Activated naive CD4-positive, alpha-beta T cell treated with anti-CD3 and anti-CD28 coated beads, Interleukin-2, amount 10 ng/mL, durations not matched to agents 7 days and 5 days (primary cell): ENCODE measurements at regions not wholly inside any gene's neighbourhood (a gene's known extent, or its start where the extent isn't known, plus 50 kb on each side); places are given as distances from the start of the nearest gene placed in this dataset.

Source experiments
- CTCF ChIA-PET: fragments of 350-600 bp; sonication (Branson Sonifier 250); formaldehyde crosslinking; loops from one replicate; lab custom pipeline; 2021; ENCODE audit warnings: antibody characterized with exemption; lab: Charles Lee
- DNase-seq: peaks from one replicate; pipeline ENCODE4 v3.0.0-alpha.2; 2020
- H3K27ac Mint-ChIP-seq: one replicate; pipeline ENCODE4 v1.8.0; 2021; ENCODE audit warnings: mild to moderate bottlenecking, moderate library complexity, mixed read lengths
- H3K27me3 Mint-ChIP-seq: one replicate; pipeline ENCODE4 v1.8.0; 2021; ENCODE audit warnings: mild to moderate bottlenecking, mixed read lengths
- H3K36me3 Mint-ChIP-seq: one replicate; pipeline ENCODE4 v1.8.0; 2021; ENCODE audit warnings: mixed read lengths
- H3K4me1 Mint-ChIP-seq: one replicate; pipeline ENCODE4 v1.8.0; 2021; ENCODE audit warnings: mixed read lengths
- H3K4me3 Mint-ChIP-seq: one replicate; pipeline ENCODE4 v1.8.0; 2021; ENCODE audit warnings: mild to moderate bottlenecking, moderate library complexity, mixed read lengths
- H3K9me3 Mint-ChIP-seq: one replicate; pipeline ENCODE4 v1.8.0; 2021; ENCODE audit warnings: mixed read lengths

DNA sequence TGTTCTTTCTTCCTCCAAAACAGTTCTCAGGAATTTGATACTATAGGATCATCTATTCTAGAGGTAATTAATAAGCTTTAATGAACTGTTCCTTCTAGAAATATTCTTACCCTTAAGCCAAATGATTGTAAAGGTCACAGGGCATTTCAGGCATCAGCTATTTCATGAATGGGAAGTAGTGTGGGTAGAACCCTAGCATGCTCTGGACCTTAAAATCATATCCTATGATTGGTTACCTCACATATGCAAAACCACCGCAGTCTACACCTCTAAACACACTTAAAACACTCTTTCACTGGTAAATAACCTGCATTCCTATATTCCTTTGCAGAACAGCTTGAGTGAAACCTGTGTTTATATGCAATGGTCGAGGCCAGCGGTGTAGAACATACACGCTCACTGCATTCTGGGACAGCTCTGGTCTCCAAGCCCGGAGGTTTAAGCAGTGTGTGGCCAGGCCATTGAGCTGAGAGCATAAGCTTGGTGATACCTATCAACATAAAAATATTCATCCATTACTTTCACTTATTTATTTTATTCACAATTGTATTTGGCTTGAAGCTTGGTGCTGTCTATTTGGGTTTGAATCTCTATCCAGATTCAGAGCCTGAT lies 87.7 kb upstream of the RASGRP1 start:
- Mint-ChIP-seq H3K9me3 (peaks cover 10% of the 10 kb centered on the region), H3K4me1 (peaks cover 87% of the 10 kb centered on the region), H3K36me3 (peaks cover 23% of the 10 kb centered on the region), H3K27me3 (no peaks in the 10 kb centered on the region), H3K27ac (peak overlapping the region; percentile 98), H3K4me3 (peak overlapping the region; percentile 74)
- CTCF ChIA-PET: interaction anchor here (0.7 to 8.4 kb wide), 16 partner anchors 9 to 214 kb away, joined by 3 to 215 read pairs (median 4); partner anchors contain the start of gene RASGRP1
- peak; percentile 28 for DNase-seq

GRCh38 chr15:38652998-38653397 lies 88.4 kb upstream of the RASGRP1 start:
- DNase-seq: peak; percentile 87
- peaks cover 23% of the 10 kb centered on the region for H3K36me3 Mint-ChIP-seq
- no peaks in the 10 kb centered on the region for H3K27me3 Mint-ChIP-seq
- CTCF ChIA-PET: interaction anchor here (0.8 to 8.4 kb wide), 17 partner anchors 9 to 214 kb away, joined by 3 to 215 read pairs (median 4); partner anchors contain the start of gene RASGRP1
- H3K4me1 Mint-ChIP-seq: peaks cover 84% of the 10 kb centered on the region
- H3K27ac Mint-ChIP-seq: peak overlapping the region; percentile 98
- peak overlapping the region; percentile 74 for H3K4me3 Mint-ChIP-seq
- peaks cover 10% of the 10 kb centered on the region for H3K9me3 Mint-ChIP-seq

GRCh38 chr15:38658431-38658830 lies 93.8 kb upstream of the RASGRP1 start:
- no peak for DNase-seq
- Mint-ChIP-seq H3K36me3 (peaks cover 18% of the 10 kb centered on the region), H3K4me1 (peaks cover 78% of the 10 kb centered on the region), H3K4me3 (no peak overlapping the region), H3K27ac (peak overlapping the region; percentile 1), H3K9me3 (no peaks in the 10 kb centered on the region), H3K27me3 (no peaks in the 10 kb centered on the region)
- CTCF ChIA-PET: interaction anchor here (1.4 to 2.1 kb wide), 5 partner anchors 12 to 95 kb away, joined by 3 to 5 read pairs (median 4); no protein-coding TSS in a partner anchor

GRCh38 chr15:38660738-38661137 lies 96.1 kb upstream of the RASGRP1 start:
- peaks cover 80% of the 10 kb centered on the region for H3K4me1 Mint-ChIP-seq
- H3K9me3 Mint-ChIP-seq: no peaks in the 10 kb centered on the region
- peak overlapping the region; percentile 85 for H3K27ac Mint-ChIP-seq
- no peaks in the 10 kb centered on the region for H3K27me3 Mint-ChIP-seq
- H3K4me3 Mint-ChIP-seq: peak overlapping the region; percentile 10
- H3K36me3 Mint-ChIP-seq: peaks cover 18% of the 10 kb centered on the region
- peak; percentile 43 for DNase-seq
- CTCF ChIA-PET: interaction anchor here (1.4 to 1.9 kb wide), 3 partner anchors 13 to 30 kb away, joined by 4 to 6 read pairs (median 6); no protein-coding TSS in a partner anchor

- DNase-seq: no peak
- CTCF ChIA-PET: interaction anchor here (0.5 to 2.1 kb wide), 7 partner anchors 9 to 98 kb away, joined by 3 to 13 read pairs (median 4); partner anchors contain the start of gene RASGRP1
- Mint-ChIP-seq H3K27ac (peak overlapping the region; percentile 26), H3K9me3 (no peaks in the 10 kb centered on the region), H3K4me3 (no peak overlapping the region), H3K27me3 (no peaks in the 10 kb centered on the region), H3K36me3 (peaks cover 19% of the 10 kb centered on the region), H3K4me1 (peaks cover 84% of the 10 kb centered on the region)
These were observed 97.6 kb upstream of the RASGRP1 start for GRCh38 chr15:38662033-38662802.

- DNase-seq: no peak
- Mint-ChIP-seq H3K36me3 (peaks cover 23% of the 10 kb centered on the region), H3K4me3 (no peak overlapping the region), H3K4me1 (peaks cover 85% of the 10 kb centered on the region), H3K27ac (no peak overlapping the region), H3K9me3 (no peaks in the 10 kb centered on the region), H3K27me3 (no peaks in the 10 kb centered on the region)
- CTCF ChIA-PET: interaction anchor here (0.5 to 2.1 kb wide), 5 partner anchors 10 to 99 kb away, joined by 3 to 13 read pairs (median 4); partner anchors contain the start of gene RASGRP1
These were observed 98.2 kb upstream of the RASGRP1 start for GRCh38 chr15:38662805-38663204.

GRCh38 chr15:38665586-38666305 lies 101.1 kb upstream of the RASGRP1 start:
- Mint-ChIP-seq H3K4me1 (peaks cover 90% of the 10 kb centered on the region), H3K9me3 (no peaks in the 10 kb centered on the region), H3K4me3 (no peak overlapping the region), H3K27me3 (no peaks in the 10 kb centered on the region), H3K27ac (peak overlapping the region; percentile 64), H3K36me3 (peaks cover 22% of the 10 kb centered on the region)
- CTCF ChIA-PET: interaction anchor here (0.9 to 1.7 kb wide), 7 partner anchors 10 to 102 kb away, joined by 3 to 8 read pairs (median 4); partner anchors contain the start of gene RASGRP1
- no peak for DNase-seq

- Mint-ChIP-seq H3K4me1 (peaks cover 92% of the 10 kb centered on the region), H3K9me3 (no peaks in the 10 kb centered on the region), H3K36me3 (peaks cover 23% of the 10 kb centered on the region), H3K27me3 (no peaks in the 10 kb centered on the region), H3K27ac (peak overlapping the region; percentile 85), H3K4me3 (no peak overlapping the region)
- CTCF ChIA-PET: interaction anchor here (2.0 to 9.7 kb wide), 2 partner anchors 16 to 17 kb away, joined by 10 to 76 read pairs; no protein-coding TSS in a partner anchor
- no peak for DNase-seq
These were observed 102.4 kb upstream of the RASGRP1 start for GRCh38 chr15:38666865-38667510.

DNA sequence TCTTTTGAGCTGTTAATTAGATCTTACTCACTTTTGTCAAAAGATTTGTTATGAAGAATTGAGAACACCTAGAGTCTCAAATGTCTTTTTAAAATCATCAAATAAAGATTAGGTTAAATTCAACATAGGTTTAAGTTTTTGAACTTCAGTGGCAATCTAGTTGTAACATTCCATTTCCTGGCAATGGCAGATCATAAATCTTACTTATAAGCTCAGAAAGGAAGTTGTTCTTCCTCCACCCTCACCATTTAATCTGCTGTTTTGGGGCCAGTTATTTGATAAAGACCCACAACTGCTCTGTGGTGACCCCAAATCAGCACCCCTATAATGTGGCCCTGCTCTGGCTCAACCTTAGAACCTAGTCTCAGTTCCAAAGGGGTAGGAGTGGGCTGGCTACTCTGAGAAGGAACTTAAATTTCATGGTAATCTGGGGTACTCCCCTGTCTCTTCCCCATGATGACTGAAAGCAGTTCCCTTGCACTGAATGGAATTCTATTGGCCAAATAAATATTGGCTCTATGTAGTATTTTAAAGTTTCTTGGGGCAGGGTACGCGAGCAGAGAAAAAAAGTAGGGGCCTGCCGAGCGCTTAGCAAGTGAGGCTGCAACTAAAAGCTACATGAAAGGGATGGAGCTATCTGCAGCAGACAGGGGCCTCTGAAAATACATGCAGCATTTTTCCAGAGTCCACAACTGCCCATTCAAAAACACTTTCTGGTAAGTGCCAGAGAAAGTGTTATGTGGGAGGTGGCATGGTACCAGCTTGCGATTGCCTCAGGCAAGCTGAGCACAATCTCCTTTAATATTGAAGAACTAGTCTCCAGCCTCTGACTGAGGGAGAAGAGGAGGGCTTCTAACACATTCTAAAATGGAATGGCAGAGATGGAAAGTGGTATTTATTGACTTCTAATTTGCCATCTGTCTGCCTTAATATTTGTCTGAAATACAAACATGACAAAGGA lies 103.6 kb upstream of the RASGRP1 start:
- peak overlapping the region; percentile 85 for H3K27ac Mint-ChIP-seq
- no peak overlapping the region for H3K4me3 Mint-ChIP-seq
- CTCF ChIA-PET: interaction anchor here (1.8 to 9.7 kb wide), 3 partner anchors 15 to 22 kb away, joined by 5 to 76 read pairs (median 10); no protein-coding TSS in a partner anchor
- H3K9me3 Mint-ChIP-seq: no peaks in the 10 kb centered on the region
- H3K36me3 Mint-ChIP-seq: peaks cover 29% of the 10 kb centered on the region
- no peak for DNase-seq
- H3K27me3 Mint-ChIP-seq: no peaks in the 10 kb centered on the region
- H3K4me1 Mint-ChIP-seq: peaks cover 92% of the 10 kb centered on the region

DNA sequence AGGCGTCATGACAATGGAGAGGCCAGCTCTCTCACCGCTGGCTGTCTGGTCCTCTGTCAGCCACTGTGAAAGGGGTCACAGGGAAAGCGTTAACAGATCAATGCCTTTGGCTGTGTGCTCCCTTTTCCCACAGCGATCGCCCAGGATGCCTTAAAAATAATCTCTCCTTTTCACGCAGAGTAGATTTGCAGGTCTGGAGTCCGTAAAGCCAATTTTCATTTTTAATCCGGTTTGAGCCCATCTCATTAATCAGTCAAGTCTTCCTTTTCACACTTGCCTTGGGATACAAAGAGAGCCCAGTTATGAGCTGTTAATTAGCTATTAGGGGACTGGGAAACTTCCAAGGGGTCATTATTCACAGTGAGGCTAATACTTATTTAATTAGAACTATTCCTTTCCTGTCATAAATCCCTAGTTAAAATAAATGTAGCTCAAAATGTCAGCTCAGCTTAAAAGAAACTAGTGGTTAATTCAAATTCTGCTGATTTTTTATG lies 104.3 kb upstream of the RASGRP1 start:
- no peak overlapping the region for H3K4me3 Mint-ChIP-seq
- H3K27ac Mint-ChIP-seq: peak overlapping the region; percentile 98
- peaks cover 32% of the 10 kb centered on the region for H3K36me3 Mint-ChIP-seq
- H3K27me3 Mint-ChIP-seq: no peaks in the 10 kb centered on the region
- no peaks in the 10 kb centered on the region for H3K9me3 Mint-ChIP-seq
- CTCF ChIA-PET: interaction anchor here (1.8 to 9.7 kb wide), 3 partner anchors 15 to 22 kb away, joined by 5 to 76 read pairs (median 10); no protein-coding TSS in a partner anchor
- no peak for DNase-seq
- H3K4me1 Mint-ChIP-seq: peaks cover 94% of the 10 kb centered on the region

GRCh38 chr15:38670128-38671005 lies 105.8 kb upstream of the RASGRP1 start:
- CTCF ChIA-PET: interaction anchor here (0.8 to 9.7 kb wide), 5 partner anchors 12 to 109 kb away, joined by 3 to 76 read pairs (median 5); partner anchors contain the start of gene RASGRP1
- Mint-ChIP-seq H3K27me3 (no peaks in the 10 kb centered on the region), H3K4me3 (peak overlapping the region; percentile 24), H3K27ac (peak overlapping the region; percentile 98), H3K4me1 (peaks cover 92% of the 10 kb centered on the region), H3K9me3 (no peaks in the 10 kb centered on the region), H3K36me3 (peaks cover 27% of the 10 kb centered on the region)
- DNase-seq: peak; percentile 80
